HCT116 (cell line): ENCODE measurements at regions not wholly inside any gene's neighbourhood (a gene's known extent, or its start where the extent isn't known, plus 50 kb on each side); places are given as distances from the start of the nearest gene placed in this dataset.

Experiments
- POLR2AphosphoS5 ChIP-seq: IDR thresholded peaks from 2 replicates; pipeline ENCODE4 v1.6.1; 2011; ENCODE audit warnings: mild to moderate bottlenecking, low read depth, low read length, moderate library complexity
- TF ChIP-seq, protein P1 (sequence below), 3 experiments: fragments of 200-600 bp in 1 of 3; sonication (generic) in 1 of 3; IDR thresholded peaks in 2 of 3; conservative IDR thresholded peaks in 1 of 3; 2 replicates each; pipeline ENCODE4 v1.5.1; 2012 to 2017; ENCODE audit warnings: low read depth in 2 of 3, low read length in 2 of 3, antibody characterized with exemption in 1 of 3, borderline replicate concordance in 1 of 3, control low read depth in 1 of 3, mild to moderate bottlenecking in 1 of 3, mixed read lengths in 1 of 3, mixed run types in 1 of 3, moderate library complexity in 1 of 3; ENCODE audit not compliant: insufficient read depth in 1 of 3
- TF ChIP-seq, protein P2 (sequence below): IDR thresholded peaks from 2 replicates; pipeline ENCODE4 v1.6.1; 2012; ENCODE audit warnings: low read depth

DNA sequence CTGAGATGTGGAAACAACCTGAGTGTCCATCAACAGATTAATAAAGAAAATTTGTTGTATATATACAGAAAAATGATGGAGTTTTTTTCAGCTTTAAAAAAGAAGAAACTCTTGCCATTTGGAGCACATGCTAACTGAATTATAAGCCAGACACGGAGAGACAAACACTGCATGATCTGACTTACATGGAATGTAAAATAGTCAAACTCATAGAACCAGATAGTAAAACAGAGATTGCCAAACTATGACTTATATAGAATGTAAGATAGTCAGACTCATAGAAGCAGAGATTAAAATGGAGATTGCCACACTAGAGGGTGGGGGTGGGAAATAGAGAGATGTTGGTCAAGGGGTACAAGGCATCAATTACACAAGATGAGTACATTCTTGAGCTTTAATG, 1786.6 kb downstream of the PLA2G4A start:
- TF ChIP-seq, protein P1, sequence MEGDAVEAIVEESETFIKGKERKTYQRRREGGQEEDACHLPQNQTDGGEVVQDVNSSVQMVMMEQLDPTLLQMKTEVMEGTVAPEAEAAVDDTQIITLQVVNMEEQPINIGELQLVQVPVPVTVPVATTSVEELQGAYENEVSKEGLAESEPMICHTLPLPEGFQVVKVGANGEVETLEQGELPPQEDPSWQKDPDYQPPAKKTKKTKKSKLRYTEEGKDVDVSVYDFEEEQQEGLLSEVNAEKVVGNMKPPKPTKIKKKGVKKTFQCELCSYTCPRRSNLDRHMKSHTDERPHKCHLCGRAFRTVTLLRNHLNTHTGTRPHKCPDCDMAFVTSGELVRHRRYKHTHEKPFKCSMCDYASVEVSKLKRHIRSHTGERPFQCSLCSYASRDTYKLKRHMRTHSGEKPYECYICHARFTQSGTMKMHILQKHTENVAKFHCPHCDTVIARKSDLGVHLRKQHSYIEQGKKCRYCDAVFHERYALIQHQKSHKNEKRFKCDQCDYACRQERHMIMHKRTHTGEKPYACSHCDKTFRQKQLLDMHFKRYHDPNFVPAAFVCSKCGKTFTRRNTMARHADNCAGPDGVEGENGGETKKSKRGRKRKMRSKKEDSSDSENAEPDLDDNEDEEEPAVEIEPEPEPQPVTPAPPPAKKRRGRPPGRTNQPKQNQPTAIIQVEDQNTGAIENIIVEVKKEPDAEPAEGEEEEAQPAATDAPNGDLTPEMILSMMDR (IDR thresholded peaks at IDR 0.05 in 2 of 3, conservative IDR thresholded peaks at IDR 0.05 in 1 of 3; ENCODE audit: borderline replicate concordance in 1 of 3, insufficient read depth in 1 of 3, low read depth in 2 of 3, low read length in 2 of 3): no peak
- TF ChIP-seq, protein P2, sequence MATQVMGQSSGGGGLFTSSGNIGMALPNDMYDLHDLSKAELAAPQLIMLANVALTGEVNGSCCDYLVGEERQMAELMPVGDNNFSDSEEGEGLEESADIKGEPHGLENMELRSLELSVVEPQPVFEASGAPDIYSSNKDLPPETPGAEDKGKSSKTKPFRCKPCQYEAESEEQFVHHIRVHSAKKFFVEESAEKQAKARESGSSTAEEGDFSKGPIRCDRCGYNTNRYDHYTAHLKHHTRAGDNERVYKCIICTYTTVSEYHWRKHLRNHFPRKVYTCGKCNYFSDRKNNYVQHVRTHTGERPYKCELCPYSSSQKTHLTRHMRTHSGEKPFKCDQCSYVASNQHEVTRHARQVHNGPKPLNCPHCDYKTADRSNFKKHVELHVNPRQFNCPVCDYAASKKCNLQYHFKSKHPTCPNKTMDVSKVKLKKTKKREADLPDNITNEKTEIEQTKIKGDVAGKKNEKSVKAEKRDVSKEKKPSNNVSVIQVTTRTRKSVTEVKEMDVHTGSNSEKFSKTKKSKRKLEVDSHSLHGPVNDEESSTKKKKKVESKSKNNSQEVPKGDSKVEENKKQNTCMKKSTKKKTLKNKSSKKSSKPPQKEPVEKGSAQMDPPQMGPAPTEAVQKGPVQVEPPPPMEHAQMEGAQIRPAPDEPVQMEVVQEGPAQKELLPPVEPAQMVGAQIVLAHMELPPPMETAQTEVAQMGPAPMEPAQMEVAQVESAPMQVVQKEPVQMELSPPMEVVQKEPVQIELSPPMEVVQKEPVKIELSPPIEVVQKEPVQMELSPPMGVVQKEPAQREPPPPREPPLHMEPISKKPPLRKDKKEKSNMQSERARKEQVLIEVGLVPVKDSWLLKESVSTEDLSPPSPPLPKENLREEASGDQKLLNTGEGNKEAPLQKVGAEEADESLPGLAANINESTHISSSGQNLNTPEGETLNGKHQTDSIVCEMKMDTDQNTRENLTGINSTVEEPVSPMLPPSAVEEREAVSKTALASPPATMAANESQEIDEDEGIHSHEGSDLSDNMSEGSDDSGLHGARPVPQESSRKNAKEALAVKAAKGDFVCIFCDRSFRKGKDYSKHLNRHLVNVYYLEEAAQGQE: no peak
- no peak for TF ChIP-seq POLR2AphosphoS5
